GM06990 (cell line): ENCODE measurements at regions not wholly inside any gene's neighbourhood (a gene's known extent, or its start where the extent isn't known, plus 50 kb on each side); places are given as distances from the start of the nearest gene placed in this dataset.

Experiments
- DNase-seq: peaks from one replicate; pipeline ENCODE4 v3.0.0-alpha.2; 2011; ENCODE audit not compliant: insufficient read length; ENCODE audit errors: extremely low read depth
- H3K27me3 ChIP-seq: replicated peaks from 2 replicates; pipeline ENCODE4 v1.6.0; 2011; ENCODE audit warnings: low read length; ENCODE audit not compliant: control insufficient read depth, insufficient read depth
- H3K36me3 ChIP-seq: 2 replicates; pipeline ENCODE4 v1.5.1; 2011; ENCODE audit warnings: low read length; ENCODE audit not compliant: control insufficient read depth, insufficient read depth
- H3K4me3 ChIP-seq: replicated peaks from 2 replicates; pipeline ENCODE4 v1.5.1; 2011; ENCODE audit warnings: low read depth, mild to moderate bottlenecking, control low read depth, low read length
- CTCF ChIP-seq: IDR thresholded peaks from 2 replicates; pipeline ENCODE4 v1.5.1; 2011; ENCODE audit warnings: low read length, control low read depth, mild to moderate bottlenecking, inconsistent platforms; ENCODE audit not compliant: insufficient read depth, poor library complexity, severe bottlenecking

DNA sequence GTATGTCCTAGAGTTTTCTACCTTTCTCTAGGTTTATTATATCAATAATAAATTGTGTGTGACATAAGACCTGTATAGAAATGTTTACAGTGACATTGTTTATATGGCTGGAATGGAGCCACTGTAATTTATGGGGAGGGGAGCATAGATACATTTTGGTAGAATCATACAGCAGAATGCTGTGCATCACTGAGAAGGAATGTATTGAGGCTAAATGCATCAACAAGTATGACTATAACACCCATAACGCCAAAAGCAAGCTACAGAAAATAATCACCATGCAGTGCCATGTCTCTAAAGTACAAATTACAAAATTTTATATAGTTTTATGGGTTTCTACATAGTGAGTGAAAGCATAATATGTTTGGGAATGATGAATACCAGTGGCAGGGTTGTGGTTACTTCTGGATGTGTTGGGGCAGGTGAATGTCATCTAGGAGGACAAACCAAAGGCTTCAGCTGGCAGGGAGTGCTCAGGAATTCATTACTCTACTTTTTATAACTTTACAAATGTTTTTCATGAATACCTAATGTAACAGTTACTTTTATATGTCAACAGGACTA, 226.0 kb upstream of the NETO1 start:
- Histone ChIP-seq H3K27me3 (no peaks in the 10 kb centered on the region), H3K36me3 (no peaks in the 10 kb centered on the region), H3K4me3 (no peak overlapping the region)
- DNase-seq, result no peak
- no peak for TF ChIP-seq CTCF

DNA sequence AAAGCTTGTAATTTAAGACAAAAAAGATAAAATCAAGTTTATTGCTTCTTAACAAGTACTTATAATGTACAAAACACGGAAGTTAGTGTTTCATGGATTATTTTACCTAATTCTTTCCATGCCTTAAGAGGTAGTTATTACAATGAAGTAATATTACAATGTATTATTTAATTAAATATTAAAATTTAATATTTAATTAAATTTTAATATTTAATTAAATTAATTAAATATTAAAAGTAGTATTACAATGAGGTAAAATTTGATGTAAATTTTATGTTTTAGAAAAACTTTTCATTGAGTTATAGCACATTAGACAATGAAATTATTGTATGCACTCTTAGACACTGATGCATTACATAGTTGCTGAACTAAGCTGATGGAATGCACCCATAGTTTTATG, 220.7 kb upstream of the NETO1 start:
- Histone ChIP-seq H3K36me3 (no peaks in the 10 kb centered on the region), H3K4me3 (no peak overlapping the region), H3K27me3 (no peaks in the 10 kb centered on the region)
- no peak for TF ChIP-seq CTCF
- DNase-seq, result no peak

GRCh38 chr18:73087282-73087977, 219.6 kb upstream of the NETO1 start:
- no peak for DNase-seq
- Histone ChIP-seq H3K4me3 (no peak overlapping the region), H3K36me3 (no peaks in the 10 kb centered on the region), H3K27me3 (no peaks in the 10 kb centered on the region)
- TF ChIP-seq CTCF, result no peak

- H3K4me3 ChIP-seq, result no peak overlapping the region
- no peaks in the 10 kb centered on the region for H3K36me3 ChIP-seq
- no peaks in the 10 kb centered on the region for H3K27me3 ChIP-seq
- no peak for DNase-seq
- TF ChIP-seq CTCF, result no peak
Observed at GRCh38 chr18:73079920-73080319, 212.1 kb upstream of the NETO1 start.

DNA sequence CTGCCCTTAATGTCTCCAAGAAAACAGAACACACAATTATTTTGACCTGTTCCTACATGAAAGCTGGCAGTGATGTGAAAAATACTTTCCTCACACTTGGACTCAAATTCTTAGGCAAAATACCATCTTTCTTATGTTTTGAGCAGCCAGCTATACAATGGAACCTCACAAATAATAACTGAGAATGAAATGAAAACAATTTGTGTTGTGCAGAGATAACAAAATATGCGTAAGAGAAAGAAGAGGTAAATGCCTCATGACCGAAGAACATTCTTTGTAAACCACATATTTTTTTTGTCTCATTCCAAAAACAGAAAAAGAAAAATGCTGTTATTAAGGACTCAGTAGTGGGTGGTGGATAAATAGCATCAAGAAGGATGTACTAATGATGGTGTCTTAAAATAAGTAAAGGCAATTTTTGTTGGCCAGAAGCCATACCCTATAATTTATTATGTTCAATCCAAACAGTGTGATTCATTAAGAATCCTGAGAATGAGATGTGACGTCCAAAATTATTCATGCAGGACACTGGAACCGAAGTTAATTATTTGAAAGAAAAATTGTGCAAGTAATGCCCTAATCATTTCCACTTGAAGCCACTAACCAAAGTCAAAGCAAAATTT, 193.0 kb upstream of the NETO1 start:
- Histone ChIP-seq H3K4me3 (no peak overlapping the region), H3K27me3 (no peaks in the 10 kb centered on the region), H3K36me3 (no peaks in the 10 kb centered on the region)
- DNase-seq, result no peak
- no peak for TF ChIP-seq CTCF
